ENCODE measurements at regions not wholly inside any gene's neighbourhood (a gene's known extent, or its start where the extent isn't known, plus 50 kb on each side); places are given as distances from the start of the nearest gene placed in this dataset.

- intact Hi-C loops (cut with DNase I), result no loop called here
Measured at GRCh38 chr5:68380078-68380477, 164.5 kb downstream of the PIK3R1 start.

DNA sequence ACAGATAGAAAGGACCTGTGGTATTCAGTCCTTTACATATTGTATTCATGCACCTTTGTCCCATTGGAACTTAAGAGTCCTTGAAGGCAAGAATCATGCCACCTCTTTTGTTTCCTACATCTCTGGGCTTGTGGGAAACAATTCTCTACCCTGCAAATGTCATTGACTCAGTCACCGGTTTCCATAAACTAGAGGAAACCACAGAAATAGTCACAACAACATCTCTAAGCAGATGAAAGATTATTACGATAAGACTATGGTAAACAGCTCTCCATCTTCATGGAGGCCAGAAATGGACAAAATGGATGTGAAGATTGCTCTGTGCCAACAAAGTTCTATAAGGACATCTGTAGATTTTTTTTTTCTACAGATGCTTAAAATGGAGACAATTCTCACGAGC lies 165.5 kb downstream of the PIK3R1 start:
- Histone ChIP-seq H3K27ac (ENCODE audit: low read depth in 2 of 2, low read length in 2 of 2) (no peak overlapping the region), H3K4me3 (ENCODE audit: low read length in 3 of 3) (no peak overlapping the region), H3K36me3 (ENCODE audit: control insufficient read depth in 2 of 3, insufficient read depth in 3 of 3, low read length in 3 of 3) (no peaks in the 10 kb centered on the region), H3K9me3 (ENCODE audit: control insufficient read depth in 2 of 3, insufficient read depth in 1 of 3, low read length in 3 of 3) (no peaks in the 10 kb centered on the region), H3K27me3 (ENCODE audit: control insufficient read depth, insufficient read depth, low read length) (no peaks in the 10 kb centered on the region), H3K9ac (ENCODE audit: low read length in 3 of 3) (no peak overlapping the region), H3K4me1 (ENCODE audit: control insufficient read depth in 2 of 3, insufficient read depth in 2 of 3, low read depth in 1 of 3, low read length in 3 of 3) (no peaks in the 10 kb centered on the region)
- no peak for FAIRE-seq
- intact Hi-C loops (cut with DNase I), result no loop called here
- TF ChIP-seq, protein P1, sequence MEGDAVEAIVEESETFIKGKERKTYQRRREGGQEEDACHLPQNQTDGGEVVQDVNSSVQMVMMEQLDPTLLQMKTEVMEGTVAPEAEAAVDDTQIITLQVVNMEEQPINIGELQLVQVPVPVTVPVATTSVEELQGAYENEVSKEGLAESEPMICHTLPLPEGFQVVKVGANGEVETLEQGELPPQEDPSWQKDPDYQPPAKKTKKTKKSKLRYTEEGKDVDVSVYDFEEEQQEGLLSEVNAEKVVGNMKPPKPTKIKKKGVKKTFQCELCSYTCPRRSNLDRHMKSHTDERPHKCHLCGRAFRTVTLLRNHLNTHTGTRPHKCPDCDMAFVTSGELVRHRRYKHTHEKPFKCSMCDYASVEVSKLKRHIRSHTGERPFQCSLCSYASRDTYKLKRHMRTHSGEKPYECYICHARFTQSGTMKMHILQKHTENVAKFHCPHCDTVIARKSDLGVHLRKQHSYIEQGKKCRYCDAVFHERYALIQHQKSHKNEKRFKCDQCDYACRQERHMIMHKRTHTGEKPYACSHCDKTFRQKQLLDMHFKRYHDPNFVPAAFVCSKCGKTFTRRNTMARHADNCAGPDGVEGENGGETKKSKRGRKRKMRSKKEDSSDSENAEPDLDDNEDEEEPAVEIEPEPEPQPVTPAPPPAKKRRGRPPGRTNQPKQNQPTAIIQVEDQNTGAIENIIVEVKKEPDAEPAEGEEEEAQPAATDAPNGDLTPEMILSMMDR (IDR thresholded peaks at IDR 0.05; ENCODE audit: borderline replicate concordance, extremely low read depth, insufficient read depth), result no peak
- DNase-seq, result no peak

More at GRCh38 chr5:68380078-68380477, 164.5 kb downstream of the PIK3R1 start:
- Histone ChIP-seq H3K27me3 (ENCODE audit: control insufficient read depth, insufficient read depth, low read length) (no peaks in the 10 kb centered on the region), H3K27ac (ENCODE audit: low read depth in 2 of 2, low read length in 2 of 2) (no peak overlapping the region), H3K4me1 (ENCODE audit: control insufficient read depth in 2 of 3, insufficient read depth in 2 of 3, low read depth in 1 of 3, low read length in 3 of 3) (no peaks in the 10 kb centered on the region), H3K36me3 (ENCODE audit: control insufficient read depth in 2 of 3, insufficient read depth in 3 of 3, low read length in 3 of 3) (no peaks in the 10 kb centered on the region), H3K9me3 (ENCODE audit: control insufficient read depth in 2 of 3, insufficient read depth in 1 of 3, low read length in 3 of 3) (no peaks in the 10 kb centered on the region), H3K4me3 (ENCODE audit: low read length in 3 of 3) (no peak overlapping the region), H3K9ac (ENCODE audit: low read length in 3 of 3) (no peak overlapping the region)
- FAIRE-seq, result no peak
- DNase-seq, result no peak
- TF ChIP-seq, protein P1 (IDR thresholded peaks at IDR 0.05; ENCODE audit: borderline replicate concordance, extremely low read depth, insufficient read depth), result no peak

DNA sequence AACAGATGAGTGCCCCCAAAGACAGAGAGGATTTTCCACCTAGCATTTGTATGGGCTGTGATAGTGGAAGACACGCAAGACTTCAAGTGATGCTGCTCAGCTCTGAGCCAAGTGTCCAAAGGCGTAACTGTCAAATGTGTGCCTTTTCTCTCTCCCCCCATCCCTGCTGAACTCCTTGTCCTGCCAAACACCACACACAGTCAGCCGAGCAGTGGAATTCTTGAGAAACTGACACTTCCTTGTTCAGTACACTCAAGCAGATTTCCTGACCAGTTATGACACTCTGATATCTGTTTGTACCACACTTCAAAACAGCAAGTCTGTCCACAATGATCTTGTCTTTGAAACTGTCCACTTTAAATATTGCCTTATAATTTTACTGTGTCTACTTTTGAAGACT lies 166.4 kb downstream of the PIK3R1 start:
- Histone ChIP-seq H3K27me3 (ENCODE audit: control insufficient read depth, insufficient read depth, low read length) (no peaks in the 10 kb centered on the region), H3K9ac (ENCODE audit: low read length in 3 of 3) (no peak overlapping the region), H3K36me3 (ENCODE audit: control insufficient read depth in 2 of 3, insufficient read depth in 3 of 3, low read length in 3 of 3) (no peaks in the 10 kb centered on the region), H3K4me1 (ENCODE audit: control insufficient read depth in 2 of 3, insufficient read depth in 2 of 3, low read depth in 1 of 3, low read length in 3 of 3) (no peaks in the 10 kb centered on the region), H3K4me3 (ENCODE audit: low read length in 3 of 3) (no peak overlapping the region), H3K27ac (ENCODE audit: low read depth in 2 of 2, low read length in 2 of 2) (no peak overlapping the region), H3K9me3 (ENCODE audit: control insufficient read depth in 2 of 3, insufficient read depth in 1 of 3, low read length in 3 of 3) (no peaks in the 10 kb centered on the region)
- TF ChIP-seq, protein P1 (IDR thresholded peaks at IDR 0.05; ENCODE audit: borderline replicate concordance, extremely low read depth, insufficient read depth), result no peak
- intact Hi-C loops (cut with DNase I), result no loop called here
- FAIRE-seq (no peak), DNase-seq (no peak)

GRCh38 chr5:68382640-68383039 lies 167.1 kb downstream of the PIK3R1 start:
- Histone ChIP-seq H3K27me3 (ENCODE audit: control insufficient read depth, insufficient read depth, low read length) (no peaks in the 10 kb centered on the region), H3K27ac (ENCODE audit: low read depth in 2 of 2, low read length in 2 of 2) (no peak overlapping the region), H3K4me1 (ENCODE audit: control insufficient read depth in 2 of 3, insufficient read depth in 2 of 3, low read depth in 1 of 3, low read length in 3 of 3) (no peaks in the 10 kb centered on the region), H3K4me3 (ENCODE audit: low read length in 3 of 3) (no peak overlapping the region), H3K36me3 (ENCODE audit: control insufficient read depth in 2 of 3, insufficient read depth in 3 of 3, low read length in 3 of 3) (no peaks in the 10 kb centered on the region), H3K9ac (ENCODE audit: low read length in 3 of 3) (no peak overlapping the region), H3K9me3 (ENCODE audit: control insufficient read depth in 2 of 3, insufficient read depth in 1 of 3, low read length in 3 of 3) (no peaks in the 10 kb centered on the region)
- FAIRE-seq (no peak), DNase-seq (no peak)
- intact Hi-C loops (cut with DNase I), result no loop called here
- TF ChIP-seq, protein P1 (IDR thresholded peaks at IDR 0.05; ENCODE audit: borderline replicate concordance, extremely low read depth, insufficient read depth), result no peak

Measured in kidney (tissue), 13 donors.